Muscle layer of duodenum (tissue), 2 donors: ENCODE measurements at regions not wholly inside any gene's neighbourhood (a gene's known extent, or its start where the extent isn't known, plus 50 kb on each side); places are given as distances from the start of the nearest gene placed in this dataset.

Experiments
- H3K27ac ChIP-seq: one replicate; pipeline ENCODE4 v1.7.0; 2013; ENCODE audit warnings: mild to moderate bottlenecking, low read length
- H3K27me3 ChIP-seq: one replicate; pipeline ENCODE4 v1.7.0; 2013; ENCODE audit warnings: low read depth, mild to moderate bottlenecking, control low read depth, low read length
- H3K36me3 ChIP-seq, 2 donors: one replicate each; pipeline ENCODE4 v1.7.0; 2013; ENCODE audit warnings: low read length in 2 of 2, control low read depth in 1 of 2, mild to moderate bottlenecking in 1 of 2; ENCODE audit not compliant: insufficient read depth in 2 of 2, control insufficient read depth in 1 of 2
- H3K4me1 ChIP-seq, 2 donors: one replicate each; pipeline ENCODE4 v1.7.0; 2013; ENCODE audit warnings: low read length in 2 of 2, mild to moderate bottlenecking in 2 of 2, control low read depth in 1 of 2, moderate library complexity in 1 of 2; ENCODE audit not compliant: insufficient read depth in 2 of 2, control insufficient read depth in 1 of 2
- H3K4me3 ChIP-seq, 2 donors: one replicate each; pipeline ENCODE4 v1.7.0; 2013; ENCODE audit warnings: low read length in 2 of 2, low read depth in 1 of 2, mild to moderate bottlenecking in 1 of 2
- H3K9me3 ChIP-seq, 2 donors: one replicate each; pipeline ENCODE4 v1.7.0; 2013; ENCODE audit warnings: low read length in 2 of 2, control low read depth in 1 of 2, mild to moderate bottlenecking in 1 of 2; ENCODE audit not compliant: control insufficient read depth in 1 of 2
- donor health status: healthy.

- no peak overlapping the region for H3K4me3 ChIP-seq
- H3K27me3 ChIP-seq: no peaks in the 10 kb centered on the region
- no peaks in the 10 kb centered on the region for H3K9me3 ChIP-seq
- H3K27ac ChIP-seq: no peak overlapping the region
- no peaks in the 10 kb centered on the region for H3K36me3 ChIP-seq
- no peaks in the 10 kb centered on the region for H3K4me1 ChIP-seq
Measured at GRCh38 chr6:9564021-9564420, 850.9 kb downstream of the TFAP2A start.

DNA sequence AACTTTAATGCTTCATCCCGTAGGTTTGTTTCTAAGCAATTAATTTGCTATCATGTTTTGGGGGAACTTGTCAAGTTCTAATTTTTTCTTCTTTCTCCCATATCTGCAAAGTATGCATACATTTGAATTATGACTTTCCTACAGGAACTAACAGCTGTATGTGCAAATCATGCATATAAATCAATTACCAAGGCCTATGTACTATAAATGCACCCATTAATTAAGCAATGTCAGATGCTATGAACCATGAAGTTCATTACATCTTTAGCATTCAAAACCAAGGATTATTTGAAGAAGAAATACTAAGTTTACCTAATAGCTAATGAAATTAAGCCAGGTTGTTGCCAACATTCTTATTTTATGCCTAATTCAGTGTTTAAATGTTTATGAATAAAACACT, 851.3 kb downstream of the TFAP2A start:
- H3K36me3 ChIP-seq: no peaks in the 10 kb centered on the region
- no peaks in the 10 kb centered on the region for H3K9me3 ChIP-seq
- no peak overlapping the region for H3K4me3 ChIP-seq
- H3K4me1 ChIP-seq: no peaks in the 10 kb centered on the region
- H3K27ac ChIP-seq: no peak overlapping the region
- H3K27me3 ChIP-seq: no peaks in the 10 kb centered on the region

DNA sequence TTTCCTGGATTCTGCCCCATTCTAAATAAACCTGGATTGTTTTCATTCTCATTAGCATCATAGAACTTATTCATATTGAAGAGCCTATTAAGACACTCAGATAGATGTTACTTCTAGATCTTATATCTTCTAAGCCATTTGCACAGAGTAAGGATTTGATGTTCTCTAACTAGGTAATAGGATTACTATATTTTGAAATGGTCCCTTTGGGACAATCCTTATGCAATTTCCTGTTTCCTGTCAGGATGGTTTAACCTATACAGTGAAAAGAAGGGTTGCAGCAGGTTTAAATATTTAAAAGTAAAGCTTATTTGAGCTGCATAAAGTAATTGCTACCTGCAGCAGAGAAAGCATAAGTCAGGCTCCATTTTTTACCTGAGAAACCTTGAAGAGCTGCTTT, 860.1 kb downstream of the TFAP2A start:
- Histone ChIP-seq H3K27me3 (no peaks in the 10 kb centered on the region), H3K9me3 (peaks cover 0 to 8% of the 10 kb centered on the region in 2 donors), H3K27ac (no peak overlapping the region), H3K4me1 (no peaks in the 10 kb centered on the region), H3K4me3 (no peak overlapping the region), H3K36me3 (no peaks in the 10 kb centered on the region)

DNA sequence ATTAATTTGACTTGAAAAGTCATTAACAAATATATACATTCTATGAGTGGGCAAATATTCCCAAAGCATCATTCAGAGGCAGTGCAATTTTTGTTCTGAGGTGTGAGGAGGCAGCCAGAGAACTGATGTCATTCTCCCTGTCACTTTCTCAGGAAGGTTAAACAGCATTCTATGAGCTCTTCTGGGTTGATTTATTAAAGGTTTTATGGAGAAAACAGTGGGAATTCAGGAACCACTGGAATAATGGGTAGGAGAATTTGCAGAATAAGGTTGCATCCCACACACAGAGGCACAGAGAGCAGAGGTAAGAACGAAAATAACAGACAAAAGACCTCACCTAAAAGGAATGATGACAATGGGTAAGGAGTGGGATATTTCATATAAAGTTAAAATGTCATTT, 860.6 kb downstream of the TFAP2A start:
- Histone ChIP-seq H3K36me3 (no peaks in the 10 kb centered on the region), H3K4me3 (no peak overlapping the region), H3K27ac (no peak overlapping the region), H3K27me3 (no peaks in the 10 kb centered on the region), H3K4me1 (no peaks in the 10 kb centered on the region), H3K9me3 (peaks cover 0 to 10% of the 10 kb centered on the region in 2 donors)

- H3K4me1 ChIP-seq: no peaks in the 10 kb centered on the region
- no peaks in the 10 kb centered on the region for H3K27me3 ChIP-seq
- no peaks in the 10 kb centered on the region for H3K36me3 ChIP-seq
- H3K9me3 ChIP-seq: peaks cover 0 to 10% of the 10 kb centered on the region in 2 donors
- H3K4me3 ChIP-seq: no peak overlapping the region
- no peak overlapping the region for H3K27ac ChIP-seq
Measured at GRCh38 chr6:9553002-9553401, 861.9 kb downstream of the TFAP2A start.

GRCh38 chr6:9543649-9544048, 871.2 kb downstream of the TFAP2A start:
- Histone ChIP-seq H3K9me3 (no peaks in the 10 kb centered on the region), H3K4me3 (no peak overlapping the region), H3K36me3 (no peaks in the 10 kb centered on the region), H3K4me1 (no peaks in the 10 kb centered on the region), H3K27ac (no peak overlapping the region), H3K27me3 (no peaks in the 10 kb centered on the region)

GRCh38 chr6:9540534-9541126, 874.2 kb downstream of the TFAP2A start:
- no peak overlapping the region for H3K4me3 ChIP-seq
- no peaks in the 10 kb centered on the region for H3K4me1 ChIP-seq
- no peak overlapping the region for H3K27ac ChIP-seq
- H3K9me3 ChIP-seq: no peaks in the 10 kb centered on the region
- no peaks in the 10 kb centered on the region for H3K27me3 ChIP-seq
- H3K36me3 ChIP-seq: no peaks in the 10 kb centered on the region

DNA sequence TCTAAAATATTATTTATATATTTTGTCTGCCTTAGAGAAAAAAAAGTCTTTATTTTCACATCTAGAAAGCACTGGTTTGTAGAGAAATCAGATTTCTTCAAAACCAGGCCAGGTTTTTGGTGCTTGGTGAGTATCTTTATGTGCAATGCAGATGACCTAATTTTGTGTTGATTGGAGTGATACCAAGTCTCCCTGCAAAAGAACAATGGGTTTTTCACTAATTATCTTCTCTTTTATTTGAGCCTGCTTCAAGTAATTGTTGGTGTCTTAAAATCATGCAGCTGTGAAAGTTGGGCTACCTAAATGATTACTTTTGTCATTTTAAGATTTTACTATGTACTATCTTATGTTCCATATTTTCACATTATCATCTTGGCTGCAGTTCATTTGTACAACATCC, 874.7 kb downstream of the TFAP2A start:
- no peaks in the 10 kb centered on the region for H3K9me3 ChIP-seq
- H3K27me3 ChIP-seq: no peaks in the 10 kb centered on the region
- H3K4me1 ChIP-seq: no peaks in the 10 kb centered on the region
- H3K36me3 ChIP-seq: no peaks in the 10 kb centered on the region
- H3K4me3 ChIP-seq: no peak overlapping the region
- no peak overlapping the region for H3K27ac ChIP-seq

DNA sequence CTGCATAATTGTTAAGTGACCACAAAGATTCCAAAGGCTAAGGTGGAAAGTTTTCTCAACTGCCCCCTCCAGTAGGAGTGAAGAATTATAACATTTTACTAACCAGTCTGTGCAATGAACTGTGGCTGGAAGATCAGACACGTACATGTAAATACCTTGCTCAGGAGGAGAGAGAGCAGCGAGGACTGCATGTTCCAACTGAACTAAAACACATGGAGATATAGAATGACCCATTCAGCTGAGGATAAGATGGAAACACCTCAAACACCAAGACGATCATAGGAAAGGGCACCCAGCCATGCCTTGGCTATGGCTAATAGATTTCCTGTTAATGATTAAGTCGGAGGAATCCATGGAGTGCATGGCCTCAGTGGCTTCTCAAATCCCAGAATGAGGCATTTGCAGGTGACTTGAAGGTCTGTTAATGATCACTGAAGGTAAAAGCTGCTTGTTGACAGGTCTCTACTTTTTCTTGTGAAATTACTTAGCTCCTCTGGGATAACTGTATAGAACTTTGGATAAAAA, 875.6 kb downstream of the TFAP2A start:
- H3K27ac ChIP-seq: no peak overlapping the region
- H3K9me3 ChIP-seq: no peaks in the 10 kb centered on the region
- H3K4me3 ChIP-seq: no peak overlapping the region
- no peaks in the 10 kb centered on the region for H3K36me3 ChIP-seq
- H3K27me3 ChIP-seq: no peaks in the 10 kb centered on the region
- H3K4me1 ChIP-seq: no peaks in the 10 kb centered on the region

DNA sequence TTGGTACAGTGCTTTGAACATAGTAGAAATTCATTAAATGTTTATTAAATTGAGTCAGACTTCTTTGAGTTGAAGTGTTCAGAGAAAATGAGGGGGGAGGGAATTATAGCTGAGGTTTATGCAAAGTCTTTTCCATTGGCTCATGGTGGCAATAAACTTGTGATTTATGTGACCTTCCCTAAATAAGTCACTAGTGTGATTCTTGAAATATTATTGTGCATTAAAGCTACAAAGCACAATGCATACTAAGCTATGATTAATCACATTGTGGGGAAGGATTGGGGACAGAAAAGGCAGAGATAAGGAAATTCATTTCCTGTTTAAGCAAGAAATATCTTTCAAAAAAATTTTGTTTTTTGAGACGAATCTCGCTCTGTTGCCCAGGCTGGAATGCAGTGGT, 877.5 kb downstream of the TFAP2A start:
- H3K4me3 ChIP-seq: no peak overlapping the region
- no peaks in the 10 kb centered on the region for H3K4me1 ChIP-seq
- H3K36me3 ChIP-seq: no peaks in the 10 kb centered on the region
- H3K27ac ChIP-seq: no peak overlapping the region
- H3K9me3 ChIP-seq: peaks cover 0 to 3% of the 10 kb centered on the region in 2 donors
- H3K27me3 ChIP-seq: no peaks in the 10 kb centered on the region

GRCh38 chr6:9535106-9535505, 879.8 kb downstream of the TFAP2A start:
- H3K27me3 ChIP-seq: no peaks in the 10 kb centered on the region

More at GRCh38 chr6:9535106-9535505, 879.8 kb downstream of the TFAP2A start:
- H3K36me3 ChIP-seq: no peaks in the 10 kb centered on the region
- H3K4me1 ChIP-seq: no peaks in the 10 kb centered on the region
- no peak overlapping the region for H3K4me3 ChIP-seq
- no peak overlapping the region for H3K27ac ChIP-seq
- peaks cover 3 to 5% of the 10 kb centered on the region in 2 donors for H3K9me3 ChIP-seq
